ENCODE measurements at regions not wholly inside any gene's neighbourhood (a gene's known extent, or its start where the extent isn't known, plus 50 kb on each side); places are given as distances from the start of the nearest gene placed in this dataset.

- DNase-seq (ENCODE audit: low spot score): no peak
Observed at GRCh38 chr2:176388861-176389260, 119.6 kb downstream of the MTX2 start.

DNA sequence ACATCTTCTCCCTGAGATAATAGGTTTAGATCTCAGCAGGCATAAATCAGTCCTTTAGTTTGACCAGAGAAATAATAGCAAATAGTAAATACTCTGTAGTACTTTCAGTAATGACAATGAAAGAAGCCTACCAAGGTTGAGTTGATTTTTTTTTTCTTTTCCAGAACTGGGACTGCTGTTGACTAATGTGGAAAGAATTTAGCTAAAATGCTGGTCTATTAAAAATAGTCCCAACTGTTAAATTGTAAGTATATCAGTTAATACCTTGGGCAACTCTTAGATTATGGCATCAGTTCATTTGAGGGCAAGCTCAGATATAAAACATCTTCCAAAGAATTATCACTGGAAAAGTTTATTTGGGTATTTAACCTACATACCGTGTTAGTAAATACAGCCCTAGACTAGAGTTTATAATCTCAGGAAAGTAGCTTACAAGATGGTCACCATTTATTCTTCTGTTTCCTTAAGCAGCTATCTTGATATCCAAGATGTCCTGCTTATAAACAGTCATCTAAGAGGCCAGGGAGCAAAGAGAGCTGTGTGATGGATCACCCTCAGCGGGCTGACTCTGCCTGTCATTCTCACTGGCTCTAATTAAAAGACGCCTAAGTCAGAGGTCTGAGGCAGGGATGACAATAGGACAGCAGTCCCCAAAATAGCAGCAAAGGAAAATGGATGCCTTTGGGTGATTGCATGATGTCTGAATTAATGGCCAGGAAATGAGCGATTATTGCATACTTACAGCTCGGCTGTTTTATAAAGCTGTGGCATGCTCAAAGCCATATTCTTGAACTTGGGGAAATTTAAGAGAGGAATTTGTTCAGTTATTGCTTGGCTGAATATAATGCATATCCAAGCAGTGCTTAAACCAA, 121.3 kb downstream of the MTX2 start:
- DNase-seq (ENCODE audit: low spot score): no peak

DNA sequence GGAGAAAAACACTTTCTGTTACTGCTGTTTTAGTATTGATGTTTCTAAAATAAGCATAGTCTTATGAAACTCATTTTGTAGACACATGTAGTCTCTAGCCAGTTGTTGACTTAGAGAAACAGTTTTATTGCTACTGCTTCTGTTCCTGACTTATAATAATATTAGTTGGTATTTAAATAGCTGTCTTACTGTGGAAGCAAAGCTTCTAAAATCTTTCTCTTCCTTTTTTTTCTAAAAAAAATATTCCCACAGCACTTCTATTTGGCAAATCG, 121.8 kb downstream of the MTX2 start:
- DNase-seq (ENCODE audit: low spot score): no peak

DNA sequence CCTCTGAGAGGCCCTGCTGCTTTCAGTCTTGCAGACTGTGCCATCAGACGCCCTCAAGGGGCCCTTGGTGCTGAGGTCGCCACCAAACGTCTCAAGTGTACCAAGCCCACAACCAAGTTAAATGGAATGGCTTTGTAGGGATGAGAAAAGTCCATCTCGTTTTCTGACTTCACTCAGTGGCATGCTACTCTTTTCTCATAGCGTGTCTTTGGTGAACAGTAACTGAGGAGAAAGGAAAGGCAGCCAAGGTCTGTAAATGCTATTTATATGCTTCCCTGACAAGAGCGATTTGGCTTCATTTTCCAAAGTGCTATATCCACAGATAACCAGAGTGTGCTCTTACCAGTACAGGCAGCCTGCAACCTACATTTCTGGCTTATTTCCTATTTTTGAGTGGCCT, 123.0 kb downstream of the MTX2 start:
- DNase-seq (ENCODE audit: low spot score): no peak

DNA sequence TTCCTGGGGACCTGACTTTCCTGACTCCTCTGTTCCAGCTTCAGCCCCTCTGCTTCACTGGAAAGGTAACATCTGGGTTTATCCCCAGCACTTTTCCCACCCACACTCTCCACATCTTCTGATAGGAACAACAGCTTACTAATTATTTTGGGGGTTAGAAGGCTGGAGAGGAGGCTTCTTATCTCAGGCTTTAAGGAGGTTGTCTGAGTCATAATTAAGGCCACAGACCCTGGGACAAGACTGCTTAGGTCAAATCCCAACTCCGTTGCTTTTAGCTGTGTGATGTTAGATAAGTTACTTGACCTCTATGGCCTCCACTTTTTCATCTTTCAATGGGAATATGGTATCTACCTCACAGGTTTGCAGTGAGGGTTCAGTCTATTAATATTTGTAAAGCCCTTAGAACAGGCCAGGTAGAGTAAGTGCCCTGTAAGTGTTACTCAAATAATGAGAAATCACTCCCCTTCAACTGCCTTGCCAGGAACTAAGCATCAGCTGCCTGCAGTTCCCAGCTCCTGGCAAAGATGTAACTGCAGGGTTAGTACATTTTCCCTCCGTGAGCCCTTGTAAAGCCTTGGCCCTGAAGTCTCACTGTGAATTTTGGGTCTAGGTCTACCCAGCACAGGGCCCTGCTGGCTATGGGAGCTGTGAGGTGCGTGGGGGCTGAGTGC, 123.6 kb downstream of the MTX2 start:
- DNase-seq (ENCODE audit: low spot score): no peak

- DNase-seq (ENCODE audit: low spot score): no peak
Observed at GRCh38 chr2:176395273-176395854, 126.1 kb downstream of the MTX2 start.

- DNase-seq (ENCODE audit: low spot score): no peak
Observed at GRCh38 chr2:176398243-176399073, 129.2 kb downstream of the MTX2 start.

- DNase-seq (ENCODE audit: low spot score): no peak
Observed at GRCh38 chr2:176399074-176399598, 129.9 kb downstream of the MTX2 start.

DNA sequence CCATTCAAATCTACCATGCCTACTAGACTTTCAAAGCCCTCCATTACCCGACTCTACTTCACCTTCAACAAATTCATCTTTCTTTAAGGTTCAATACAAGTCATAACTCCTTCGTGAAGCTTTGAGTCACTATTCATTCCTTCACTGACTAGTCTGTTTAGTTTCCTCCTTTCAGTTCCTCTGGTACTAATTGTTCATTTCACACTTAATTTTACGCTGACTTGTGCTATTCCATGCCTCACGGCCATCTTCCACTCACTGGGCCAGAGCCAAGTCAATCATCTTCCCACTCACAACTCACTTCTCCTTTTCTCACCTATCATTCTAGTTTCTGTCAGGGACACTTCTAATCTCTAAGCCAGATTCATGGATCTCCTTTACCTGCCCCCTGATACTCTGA, 136.2 kb downstream of the MTX2 start:
- DNase-seq (ENCODE audit: low spot score): no peak

- DNase-seq (ENCODE audit: low spot score): no peak
Observed at GRCh38 chr2:176407706-176408105, 138.5 kb downstream of the MTX2 start.

GRCh38 chr2:176409671-176410070, 140.4 kb downstream of the MTX2 start:
- DNase-seq (ENCODE audit: low spot score): no peak

GRCh38 chr2:176412136-176412535, 142.9 kb downstream of the MTX2 start:
- no peak for DNase-seq (ENCODE audit: low spot score)

DNA sequence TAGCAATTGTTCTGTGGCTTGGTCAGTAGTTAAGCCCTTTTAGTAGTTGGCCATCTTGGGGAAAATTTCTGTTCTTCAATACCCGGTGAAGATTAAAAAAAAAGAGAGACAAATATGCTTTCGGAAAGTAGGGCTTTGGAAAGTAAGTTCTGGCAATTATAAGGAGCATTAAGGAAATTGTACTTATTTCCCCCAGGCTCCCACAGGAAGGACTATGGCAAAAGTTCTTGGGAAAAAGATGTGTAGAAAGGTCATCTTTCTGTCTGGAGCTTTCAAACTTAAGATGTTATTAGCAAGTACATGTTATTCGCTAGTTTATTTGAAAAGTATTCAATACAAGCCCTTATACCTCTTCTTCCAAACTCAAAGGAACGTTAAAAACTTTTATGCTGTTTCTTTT, 144.5 kb downstream of the MTX2 start:
- DNase-seq (ENCODE audit: low spot score): no peak

- no peak for DNase-seq (ENCODE audit: low spot score)
Observed at GRCh38 chr2:176414641-176415040, 145.4 kb downstream of the MTX2 start.

- DNase-seq (ENCODE audit: low spot score): no peak
Observed at GRCh38 chr2:176415174-176415895, 146.1 kb downstream of the MTX2 start.

GRCh38 chr2:176415937-176416499, 146.8 kb downstream of the MTX2 start:
- no peak for DNase-seq (ENCODE audit: low spot score)

DNA sequence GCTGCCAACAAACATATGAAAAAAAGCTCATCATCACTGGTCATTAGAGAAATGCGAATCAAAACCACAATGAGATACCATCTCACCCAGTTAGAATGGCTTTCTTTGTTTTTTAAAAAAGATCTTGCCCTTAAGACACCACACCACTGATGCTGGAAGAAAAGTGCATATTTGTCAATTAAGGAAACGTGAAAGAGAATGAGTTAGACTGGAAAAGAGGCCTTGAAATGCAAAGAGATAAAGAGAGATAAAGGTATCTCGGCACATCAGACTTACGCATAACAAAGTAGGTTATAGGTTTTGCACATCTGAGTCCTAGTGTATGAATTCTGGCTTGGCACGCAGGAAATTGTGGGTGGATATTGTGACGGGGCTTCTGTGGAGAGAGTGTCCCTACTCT, 149.5 kb downstream of the MTX2 start:
- DNase-seq (ENCODE audit: low spot score): no peak

- DNase-seq (ENCODE audit: low spot score): no peak
Observed at GRCh38 chr2:176419591-176420071, 150.4 kb downstream of the MTX2 start.

GRCh38 chr2:176421297-176422050, 152.2 kb downstream of the MTX2 start:
- DNase-seq (ENCODE audit: low spot score): no peak

GRCh38 chr2:176423819-176424218, 154.6 kb downstream of the MTX2 start:
- no peak for DNase-seq (ENCODE audit: low spot score)
